H9 (cell line): ENCODE measurements at regions not wholly inside any gene's neighbourhood (a gene's known extent, or its start where the extent isn't known, plus 50 kb on each side); places are given as distances from the start of the nearest gene placed in this dataset.

ENCODE experiments used
- DNase-seq: peaks from one replicate; pipeline ENCODE4 v3.0.0-alpha.2; 2017
- H2AFZ ChIP-seq: one replicate; pipeline ENCODE4 v1.6.1; 2013; ENCODE audit warnings: mild to moderate bottlenecking, low read length, control low read depth, moderate library complexity
- H2AK5ac ChIP-seq: 2 replicates; pipeline ENCODE4 v1.6.1; 2013; ENCODE audit warnings: low read length, control low read depth, mixed read lengths; ENCODE audit not compliant: insufficient read length
- H2BK120ac ChIP-seq: one replicate; pipeline ENCODE4 v1.6.1; 2013; ENCODE audit warnings: low read depth, mild to moderate bottlenecking, low read length, control low read depth, inconsistent platforms; ENCODE audit not compliant: poor library complexity, severe bottlenecking
- H2BK12ac ChIP-seq: 2 replicates; pipeline ENCODE4 v1.6.1; 2013; ENCODE audit warnings: low read length, control low read depth, mixed read lengths, low read depth; ENCODE audit not compliant: insufficient read length
- H2BK15ac ChIP-seq: 2 replicates; pipeline ENCODE4 v1.6.1; 2013; ENCODE audit warnings: low read depth, low read length, control low read depth
- H2BK20ac ChIP-seq: one replicate; pipeline ENCODE4 v1.6.1; 2013; ENCODE audit warnings: low read depth, mild to moderate bottlenecking, low read length, control low read depth, inconsistent platforms; ENCODE audit not compliant: poor library complexity, severe bottlenecking
- H2BK5ac ChIP-seq: 2 replicates; pipeline ENCODE4 v1.6.1; 2013; ENCODE audit warnings: low read length, control low read depth, mixed read lengths; ENCODE audit not compliant: insufficient read length
- H3K14ac ChIP-seq: 2 replicates; pipeline ENCODE4 v1.6.1; 2013; ENCODE audit warnings: low read length, control low read depth; ENCODE audit not compliant: insufficient read depth
- H3K18ac ChIP-seq: 2 replicates; pipeline ENCODE4 v1.6.1; 2013; ENCODE audit warnings: low read depth, mild to moderate bottlenecking, mixed read lengths, low read length, control low read depth; ENCODE audit not compliant: insufficient read length
- H3K23ac ChIP-seq: 2 replicates; pipeline ENCODE4 v1.6.1; 2013; ENCODE audit warnings: low read length, control low read depth, mixed read lengths, low read depth; ENCODE audit not compliant: insufficient read length
- H3K23me2 ChIP-seq: 2 replicates; pipeline ENCODE4 v1.6.1; 2013; ENCODE audit warnings: low read depth, mild to moderate bottlenecking, mixed read lengths, low read length, control low read depth; ENCODE audit not compliant: insufficient read length, poor library complexity, severe bottlenecking
- H3K27ac ChIP-seq: 2 replicates; pipeline ENCODE4 v1.5.1; 2013; ENCODE audit warnings: low read length, control low read depth, mixed read lengths, low read depth; ENCODE audit not compliant: insufficient read length
- H3K27me3 ChIP-seq: 2 replicates; pipeline ENCODE4 v1.6.1; 2013; ENCODE audit warnings: low read length, control low read depth, inconsistent platforms; ENCODE audit not compliant: insufficient read depth
- H3K4ac ChIP-seq: 2 replicates; pipeline ENCODE4 v1.6.1; 2013; ENCODE audit warnings: low read depth, mild to moderate bottlenecking, control low read depth, inconsistent platforms, low read length, moderate library complexity
- H3K4me1 ChIP-seq: 2 replicates; pipeline ENCODE4 v1.6.1; 2013; ENCODE audit warnings: low read length, control low read depth, inconsistent platforms; ENCODE audit not compliant: insufficient read depth
- H3K4me2 ChIP-seq: 2 replicates; pipeline ENCODE4 v1.6.1; 2013; ENCODE audit warnings: low read length, control low read depth, mixed read lengths; ENCODE audit not compliant: insufficient read length, insufficient read depth
- H3K56ac ChIP-seq: 2 replicates; pipeline ENCODE4 v1.6.1; 2013; ENCODE audit warnings: low read depth, mild to moderate bottlenecking, mixed read lengths, low read length, control low read depth; ENCODE audit not compliant: insufficient read length
- H3K79me1 ChIP-seq: 2 replicates; pipeline ENCODE4 v1.6.1; 2013; ENCODE audit warnings: low read depth, mild to moderate bottlenecking, moderate library complexity, low read length, control low read depth, inconsistent platforms; ENCODE audit not compliant: insufficient read depth, poor library complexity, severe bottlenecking
- H3K79me2 ChIP-seq: 2 replicates; pipeline ENCODE4 v1.6.1; 2013; ENCODE audit warnings: low read length, control low read depth, inconsistent platforms; ENCODE audit not compliant: insufficient read depth
- H3K9ac ChIP-seq: 2 replicates; pipeline ENCODE4 v1.6.1; 2013; ENCODE audit warnings: low read length, control low read depth, mixed read lengths; ENCODE audit not compliant: insufficient read length; ENCODE audit errors: extremely low read depth
- H3K9me3 ChIP-seq: one replicate; pipeline ENCODE4 v1.6.1; 2013; ENCODE audit warnings: low read depth, low read length, inconsistent platforms; ENCODE audit not compliant: control insufficient read depth
- H3T11ph ChIP-seq: one replicate; pipeline ENCODE4 v1.6.1; 2013; ENCODE audit warnings: mild to moderate bottlenecking, low read length, control low read depth, inconsistent platforms
- H4K20me1 ChIP-seq: one replicate; pipeline ENCODE4 v1.6.1; 2013; ENCODE audit not compliant: control insufficient read depth, insufficient read length, insufficient read depth
- H4K5ac ChIP-seq: 2 replicates; pipeline ENCODE4 v1.6.1; 2013; ENCODE audit warnings: low read depth, mild to moderate bottlenecking, mixed read lengths, low read length, control low read depth; ENCODE audit not compliant: insufficient read length
- H4K8ac ChIP-seq: replicated peaks from 2 replicates; pipeline ENCODE4 v1.6.1; 2013; ENCODE audit warnings: low read length, control low read depth, mixed read lengths, low read depth; ENCODE audit not compliant: insufficient read length
- H4K91ac ChIP-seq: 2 replicates; pipeline ENCODE4 v1.6.1; 2013; ENCODE audit warnings: low read depth, mild to moderate bottlenecking, moderate library complexity, mixed read lengths, low read length, control low read depth; ENCODE audit not compliant: insufficient read length
- H3K27ac Mint-ChIP-seq, 3 experiments: 2 replicates in 2 of 3; 3 replicates in 1 of 3; pipeline ENCODE4 v1.8.0; 2020 to 2021; ENCODE audit warnings: mixed read lengths in 3 of 3, mild to moderate bottlenecking in 1 of 3, moderate library complexity in 1 of 3
- H3K27me3 Mint-ChIP-seq: 2 replicates; pipeline ENCODE4 v1.8.0; 2021; ENCODE audit warnings: low read depth, mild to moderate bottlenecking, moderate library complexity, mixed read lengths
- H3K36me3 Mint-ChIP-seq, 3 experiments: 2 replicates in 2 of 3; 3 replicates in 1 of 3; pipeline ENCODE4 v1.8.0; 2020 to 2021; ENCODE audit warnings: low read depth in 3 of 3, mixed read lengths in 3 of 3; ENCODE audit not compliant: insufficient read depth in 1 of 3
- H3K4me1 Mint-ChIP-seq, 2 experiments: 2 replicates each; pipeline ENCODE4 v1.8.0; 2020; ENCODE audit warnings: mixed read lengths in 2 of 2
- H3K4me3 Mint-ChIP-seq, 2 experiments: 2 replicates in 1 of 2; 3 replicates in 1 of 2; pipeline ENCODE4 v1.8.0; 2020 to 2021; ENCODE audit warnings: mild to moderate bottlenecking in 2 of 2, mixed read lengths in 2 of 2, moderate library complexity in 1 of 2
- H3K9me3 Mint-ChIP-seq, 2 experiments: 2 replicates in 1 of 2; 3 replicates in 1 of 2; pipeline ENCODE4 v1.8.0; 2020; ENCODE audit warnings: mild to moderate bottlenecking in 2 of 2, mixed read lengths in 2 of 2, moderate library complexity in 1 of 2
- CTCF ChIP-seq: fragments of 200-600 bp; sonication (generic); conservative IDR thresholded peaks from 3 replicates; pipeline ENCODE4 v1.8.0; 2021; ENCODE audit warnings: antibody characterized with exemption, mild to moderate bottlenecking
- WGBS: extraction: QIAGEN DNeasy Blood & Tissue Kit; methylation state at CpG from one replicate; pipeline ENCODE4 v1.1.7; 2013; ENCODE audit warnings: missing lambda C conversion rate, low lambda C conversion rate, mixed read lengths; ENCODE audit not compliant: insufficient read length; ENCODE audit errors: extremely low coverage; 5-methylcytosine and 5-hydroxymethylcytosine counted together

- Histone ChIP-seq H3K27me3 (no peaks in the 10 kb centered on the region), H3K23ac (no peak overlapping the region), H2BK120ac (no peak overlapping the region), H2BK15ac (no peak overlapping the region), H3K4me1 (no peaks in the 10 kb centered on the region; the same call in 1 of the 2 replicates), H4K8ac (no peak overlapping the region), H3K4ac (no peak overlapping the region), H2BK20ac (no peak overlapping the region), H2AFZ (no peak overlapping the region), H2BK12ac (no peak overlapping the region), H4K20me1 (no peaks in the 10 kb centered on the region), H3K9me3 (no peaks in the 10 kb centered on the region), H3K27ac (no peak overlapping the region), H3K18ac (no peak overlapping the region), H3K14ac (no peak overlapping the region), H3K23me2 (no peaks in the 10 kb centered on the region), H3K79me2 (no peaks in the 10 kb centered on the region; the same call in 1 of the 2 replicates), H3K9ac (no peak overlapping the region), H2AK5ac (no peak overlapping the region), H2BK5ac (no peak overlapping the region), H3T11ph (no peak overlapping the region), H3K4me2 (no peak overlapping the region), H4K91ac (no peak overlapping the region), H3K79me1 (no peaks in the 10 kb centered on the region), H4K5ac (no peak overlapping the region), H3K56ac (no peak overlapping the region)
- TF ChIP-seq CTCF, result no peak
- H3K4me3 Mint-ChIP-seq, result no peak overlapping the region
- H3K27ac Mint-ChIP-seq, result no peak overlapping the region; a peak in 2 of 7 replicates
- H3K27me3 Mint-ChIP-seq, result no peaks in the 10 kb centered on the region
- H3K4me1 Mint-ChIP-seq, result peaks cover 15 to 18% of the 10 kb centered on the region in 2 experiments
- DNase-seq, result no peak
- H3K9me3 Mint-ChIP-seq, result no peaks in the 10 kb centered on the region
- no CpG with 5 or more reads among the region's 2 CpGs for WGBS
- H3K36me3 Mint-ChIP-seq, result no peaks in the 10 kb centered on the region
Measured at GRCh38 chr4:181958446-181958845, 284.8 kb upstream of the TENM3 start.
